Trophoblast cell (in vitro differentiated cells and primary cell): ENCODE measurements at regions not wholly inside any gene's neighbourhood (a gene's known extent, or its start where the extent isn't known, plus 50 kb on each side); places are given as distances from the start of the nearest gene placed in this dataset.
A peak's percentile ranks its signal among the peaks of the same experiment; 100 is the strongest.
"Not testable (repeated sequence)": the region's sequence is repeated elsewhere in the genome, so short reads cannot be mapped to it uniquely, and the experiment has no call there.

Experiments used
- DNase-seq, 2 donors: peaks; one replicate each; pipeline ENCODE4 v3.0.0-alpha.2; 2016
- H2AFZ ChIP-seq: 2 replicates; pipeline ENCODE4 v1.6.1; 2013; ENCODE audit warnings: low read length, moderate library complexity, mild to moderate bottlenecking; ENCODE audit not compliant: insufficient read depth, poor library complexity
- H2AK5ac ChIP-seq: 2 replicates; pipeline ENCODE4 v1.6.1; 2013; ENCODE audit warnings: mild to moderate bottlenecking, low read length
- H2BK120ac ChIP-seq: 2 replicates; pipeline ENCODE4 v1.6.1; 2013; ENCODE audit warnings: low read length, mild to moderate bottlenecking, moderate library complexity; ENCODE audit not compliant: insufficient read depth, poor library complexity
- H2BK12ac ChIP-seq: 2 replicates; pipeline ENCODE4 v1.6.1; 2013; ENCODE audit warnings: mild to moderate bottlenecking, low read length, moderate library complexity
- H2BK5ac ChIP-seq: 2 replicates; pipeline ENCODE4 v1.6.1; 2013; ENCODE audit warnings: low read length, low read depth, moderate library complexity, mild to moderate bottlenecking; ENCODE audit not compliant: poor library complexity
- H3K14ac ChIP-seq: 2 replicates; pipeline ENCODE4 v1.6.1; 2013; ENCODE audit warnings: mild to moderate bottlenecking, low read length
- H3K18ac ChIP-seq: 2 replicates; pipeline ENCODE4 v1.6.1; 2013; ENCODE audit warnings: mild to moderate bottlenecking, low read length
- H3K23ac ChIP-seq: 2 replicates; pipeline ENCODE4 v1.6.1; 2013; ENCODE audit warnings: low read length
- H3K27ac ChIP-seq: 2 replicates; pipeline ENCODE4 v1.5.1; 2013; ENCODE audit warnings: low read depth, mild to moderate bottlenecking, inconsistent platforms, low read length, moderate library complexity
- H3K27me3 ChIP-seq: 2 replicates; pipeline ENCODE4 v1.6.1; 2013; ENCODE audit warnings: inconsistent platforms, mild to moderate bottlenecking, low read length, moderate library complexity; ENCODE audit not compliant: insufficient read depth
- H3K36me3 ChIP-seq, 2 experiments: 1 replicate in 1 of 2; 2 replicates in 1 of 2; pipeline ENCODE4 v1.6.1; 2013; ENCODE audit warnings: low read length in 2 of 2, mild to moderate bottlenecking in 2 of 2, moderate library complexity in 1 of 2; ENCODE audit not compliant: insufficient read depth in 2 of 2, control insufficient read depth in 1 of 2
- H3K4ac ChIP-seq: 2 replicates; pipeline ENCODE4 v1.6.1; 2013; ENCODE audit warnings: low read depth, mild to moderate bottlenecking, low read length, moderate library complexity
- H3K4me1 ChIP-seq, 2 experiments: 1 replicate in 1 of 2; 2 replicates in 1 of 2; pipeline ENCODE4 v1.6.1; 2013; ENCODE audit warnings: low read length in 2 of 2, mild to moderate bottlenecking in 2 of 2, moderate library complexity in 1 of 2; ENCODE audit not compliant: insufficient read depth in 2 of 2, control insufficient read depth in 1 of 2
- H3K4me2 ChIP-seq: 2 replicates; pipeline ENCODE4 v1.6.1; 2013; ENCODE audit warnings: inconsistent platforms, mild to moderate bottlenecking, low read length, moderate library complexity
- H3K4me3 ChIP-seq: 2 replicates; pipeline ENCODE4 v1.5.1; 2013; ENCODE audit warnings: mild to moderate bottlenecking, low read depth, low read length, inconsistent platforms
- H3K79me1 ChIP-seq: one replicate; pipeline ENCODE4 v1.6.1; 2013; ENCODE audit warnings: low read length
- H3K79me2 ChIP-seq: 2 replicates; pipeline ENCODE4 v1.6.1; 2013; ENCODE audit warnings: low read length, mild to moderate bottlenecking; ENCODE audit not compliant: control insufficient read depth, insufficient read depth, poor library complexity
- H3K9ac ChIP-seq: 2 replicates; pipeline ENCODE4 v1.6.1; 2013; ENCODE audit warnings: mild to moderate bottlenecking, low read length
- H3K9me3 ChIP-seq: 2 replicates; pipeline ENCODE4 v1.6.1; 2013; ENCODE audit warnings: low read depth, mild to moderate bottlenecking, control low read depth, inconsistent platforms, low read length; ENCODE audit not compliant: insufficient read depth
- H4K12ac ChIP-seq: 2 replicates; pipeline ENCODE4 v1.6.1; 2013; ENCODE audit warnings: low read depth, mild to moderate bottlenecking, low read length, moderate library complexity
- H4K8ac ChIP-seq: 2 replicates; pipeline ENCODE4 v1.6.1; 2013; ENCODE audit warnings: low read depth, mild to moderate bottlenecking, low read length, moderate library complexity
- H4K91ac ChIP-seq: one replicate; pipeline ENCODE4 v1.6.1; 2013; ENCODE audit warnings: low read depth, mild to moderate bottlenecking, low read length, moderate library complexity
- WGBS: extraction: QIAGEN DNeasy Blood & Tissue Kit; methylation state at CpG from one replicate; pipeline ENCODE4 v1.1.7; 2013; ENCODE audit warnings: missing lambda C conversion rate; ENCODE audit not compliant: insufficient read length, insufficient coverage; ENCODE audit errors: extremely low coverage; 5-methylcytosine and 5-hydroxymethylcytosine counted together

DNA sequence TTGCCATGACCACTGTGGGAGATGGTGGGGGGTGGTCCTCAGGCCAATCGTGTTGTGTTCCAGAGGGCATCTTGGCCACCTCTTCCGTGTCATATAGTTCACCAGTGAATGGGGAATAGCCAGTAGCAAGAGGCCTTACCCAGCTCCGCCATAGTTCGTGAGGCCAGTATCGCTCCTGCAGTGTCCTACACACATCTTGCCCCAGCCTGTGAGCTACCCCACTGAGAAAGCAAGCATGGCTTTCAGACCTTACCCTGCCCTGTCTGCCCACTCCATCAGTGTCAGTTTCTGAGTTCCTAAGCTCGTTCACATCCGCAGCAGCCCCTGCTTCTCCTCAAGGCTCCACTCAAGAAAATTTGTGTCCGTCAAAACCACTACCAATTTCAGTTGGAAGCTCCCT, 586.0 kb upstream of the PABPC5 start:
- no CpG with 5 or more reads among the region's 8 CpGs for WGBS
- not testable (repeated sequence) for H3K27me3 ChIP-seq

DNA sequence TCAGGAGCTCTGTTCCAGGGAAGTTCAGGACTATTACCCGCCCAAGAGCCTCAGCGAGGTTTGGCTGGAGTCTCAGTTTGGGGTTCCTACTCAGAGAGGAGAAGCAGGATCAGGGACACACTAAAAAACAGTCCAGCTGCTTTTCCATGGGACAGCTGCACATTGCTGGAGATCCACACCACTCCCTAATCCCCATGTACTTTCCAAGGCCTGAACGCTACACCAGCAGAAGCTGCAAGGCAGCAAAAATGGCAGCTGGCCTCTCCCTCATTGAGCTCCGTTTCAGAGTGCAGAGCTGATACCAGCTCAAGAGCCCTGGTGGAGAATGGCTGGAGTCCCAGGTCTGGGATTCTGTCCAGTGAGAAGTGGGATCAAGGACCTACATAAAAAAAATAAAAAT, 551.2 kb upstream of the PABPC5 start:
- WGBS, result no CpG with 5 or more reads among the region's 4 CpGs
- H4K8ac ChIP-seq, result no peak overlapping the region
- no peak overlapping the region for H4K91ac ChIP-seq
- no peak overlapping the region for H3K4ac ChIP-seq
- H3K79me2 ChIP-seq, result no peaks in the 10 kb centered on the region
- no peak overlapping the region for H2BK5ac ChIP-seq
- H3K4me2 ChIP-seq, result no peak overlapping the region
- no peak overlapping the region for H3K27ac ChIP-seq
- no peak overlapping the region for H2AK5ac ChIP-seq
- H3K9me3 ChIP-seq, result no peaks in the 10 kb centered on the region
- no peaks in the 10 kb centered on the region for H3K36me3 ChIP-seq
- DNase-seq, result no peak
- H3K9ac ChIP-seq, result no peak overlapping the region
- H3K18ac ChIP-seq, result no peak overlapping the region
- no peaks in the 10 kb centered on the region for H3K4me1 ChIP-seq
- no peak overlapping the region for H2BK120ac ChIP-seq
- H3K23ac ChIP-seq, result no peak overlapping the region
- H3K27me3 ChIP-seq, result no peaks in the 10 kb centered on the region
- H3K14ac ChIP-seq, result no peak overlapping the region
- no peak overlapping the region for H3K4me3 ChIP-seq
- no peak overlapping the region for H2BK12ac ChIP-seq
- no peaks in the 10 kb centered on the region for H3K79me1 ChIP-seq
- no peak overlapping the region for H2AFZ ChIP-seq
- H4K12ac ChIP-seq, result no peak overlapping the region

More for the DNA sequence above, 586.0 kb upstream of the PABPC5 start:
- H3K9me3 ChIP-seq, H3K4me2 ChIP-seq, H3K79me1 ChIP-seq, H4K8ac ChIP-seq, H2AK5ac ChIP-seq, H3K23ac ChIP-seq, H2BK12ac ChIP-seq, H2BK120ac ChIP-seq, H3K4ac ChIP-seq, H3K14ac ChIP-seq, H3K4me3 ChIP-seq, H3K4me1 ChIP-seq, H4K12ac ChIP-seq, H3K27ac ChIP-seq, H3K18ac ChIP-seq, H3K9ac ChIP-seq, H2AFZ ChIP-seq, H2BK5ac ChIP-seq, H3K36me3 ChIP-seq, H3K79me2 ChIP-seq, DNase-seq, H4K91ac ChIP-seq: not testable (repeated sequence)

DNA sequence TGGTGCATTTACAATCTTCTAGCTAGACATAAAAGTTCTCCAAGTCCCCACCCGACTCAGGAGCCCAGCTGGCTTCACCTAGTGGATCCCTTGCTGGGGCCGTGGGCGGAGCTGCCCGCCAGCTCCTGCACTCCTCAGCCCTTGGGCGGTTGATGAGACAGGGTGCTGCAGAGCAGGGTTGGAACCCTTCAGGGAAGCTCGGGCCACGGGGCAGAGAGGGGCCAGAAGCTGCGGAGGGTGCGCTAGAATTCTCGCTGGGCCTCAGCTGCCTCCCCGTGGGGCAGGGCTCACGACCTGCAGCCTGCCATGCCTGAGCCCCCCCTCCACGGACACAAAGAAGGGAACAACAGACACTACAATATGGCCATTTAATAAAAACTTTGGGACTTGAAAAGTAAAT, 519.8 kb upstream of the PABPC5 start:
- not testable (repeated sequence) for H3K27me3 ChIP-seq, H3K27ac ChIP-seq, H3K79me2 ChIP-seq, H3K4me1 ChIP-seq, H4K8ac ChIP-seq, H3K4me3 ChIP-seq, DNase-seq, H3K9ac ChIP-seq, H2BK5ac ChIP-seq, H3K23ac ChIP-seq, H3K14ac ChIP-seq, H3K18ac ChIP-seq, H3K4me2 ChIP-seq, H4K91ac ChIP-seq, H3K79me1 ChIP-seq, H2AFZ ChIP-seq, H3K36me3 ChIP-seq, H3K4ac ChIP-seq, H3K9me3 ChIP-seq, H4K12ac ChIP-seq, H2BK12ac ChIP-seq, H2BK120ac ChIP-seq, H2AK5ac ChIP-seq
- WGBS, result no CpG with 5 or more reads among the region's 13 CpGs

DNA sequence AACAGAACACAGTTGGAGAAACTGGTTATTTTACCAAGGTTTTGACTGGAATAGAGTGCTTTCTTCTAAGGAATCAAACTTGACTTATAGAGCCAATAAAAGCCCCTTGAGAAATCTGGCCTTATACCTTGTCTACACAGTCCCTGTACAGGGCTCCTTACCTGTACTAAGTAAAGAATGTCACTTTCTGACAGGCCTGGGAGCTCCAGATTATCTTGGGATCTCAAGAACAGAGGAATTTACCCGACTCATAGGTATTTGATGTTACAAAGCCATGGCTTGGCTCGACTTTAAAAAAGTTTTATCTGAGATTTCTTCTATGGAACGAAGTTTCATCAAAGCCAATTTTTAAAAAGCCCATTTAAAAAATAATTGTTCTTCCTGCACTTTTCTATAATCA, 487.8 kb upstream of the PABPC5 start:
- not testable (repeated sequence) for H3K14ac ChIP-seq, H3K27me3 ChIP-seq, H2AFZ ChIP-seq, H2BK5ac ChIP-seq, H3K9ac ChIP-seq, H3K4ac ChIP-seq, H4K91ac ChIP-seq, H2AK5ac ChIP-seq, H2BK12ac ChIP-seq, H3K36me3 ChIP-seq, H2BK120ac ChIP-seq, H3K4me2 ChIP-seq, H4K12ac ChIP-seq, H3K9me3 ChIP-seq, H3K79me1 ChIP-seq, H4K8ac ChIP-seq, H3K23ac ChIP-seq, H3K27ac ChIP-seq, H3K18ac ChIP-seq, H3K79me2 ChIP-seq, H3K4me1 ChIP-seq, H3K4me3 ChIP-seq
- peak; percentile 0 to 51 for DNase-seq
- no CpG with 5 or more reads among the region's 3 CpGs for WGBS
